ENCODE measurements at regions not wholly inside any gene's neighbourhood (a gene's known extent, or its start where the extent isn't known, plus 50 kb on each side); places are given as distances from the start of the nearest gene placed in this dataset.

DNA sequence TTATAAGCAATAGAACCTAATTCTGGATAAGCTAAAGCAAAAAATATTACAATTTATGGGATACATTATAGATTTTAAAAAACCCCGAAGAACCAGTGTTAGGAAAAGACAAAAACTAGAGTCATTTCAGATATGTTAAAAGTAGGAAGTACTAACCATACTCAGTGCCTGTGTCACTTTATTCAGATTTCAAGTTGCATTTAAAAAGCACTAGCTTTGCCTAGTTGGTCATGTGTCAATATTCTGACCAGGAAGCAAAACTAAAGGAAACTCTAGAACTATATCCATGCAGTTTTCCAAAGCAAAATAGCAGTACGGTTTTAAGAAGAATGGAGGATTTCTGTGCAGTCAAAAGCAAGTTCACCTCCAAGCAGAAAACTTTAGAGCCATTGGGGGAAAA, 88.4 kb downstream of the RAP2B start:
- Histone ChIP-seq H3K4me3 (ENCODE audit: low read depth, low read length, poor library complexity, severe bottlenecking) (no peak overlapping the region), H3K9me3 (ENCODE audit: low read depth, low read length, poor library complexity, severe bottlenecking) (no peaks in the 10 kb centered on the region), H3K27me3 (replicated peaks; ENCODE audit: insufficient read depth, low read depth, low read length, poor library complexity) (no peaks in the 10 kb centered on the region), H3K4me1 (ENCODE audit: insufficient read depth, low read length, poor library complexity, severe bottlenecking) (peaks cover 8% of the 10 kb centered on the region), H3K27ac (ENCODE audit: low read depth, low read length, poor library complexity, severe bottlenecking) (no peak overlapping the region), H3K36me3 (ENCODE audit: insufficient read depth, low read length, poor library complexity, severe bottlenecking) (no peaks in the 10 kb centered on the region)
- DNase-seq (ENCODE audit: low spot score), result no peak
- BruUV-seq (replicated peaks), result no TSS peak
- POLR2A ChIA-PET (ENCODE audit: low non-redundant PET), result no interaction called here
- intact Hi-C loops (cut with micrococcal nuclease; ENCODE audit: unreplicated experiment), result no loop called here
- TF ChIP-seq, protein P1, sequence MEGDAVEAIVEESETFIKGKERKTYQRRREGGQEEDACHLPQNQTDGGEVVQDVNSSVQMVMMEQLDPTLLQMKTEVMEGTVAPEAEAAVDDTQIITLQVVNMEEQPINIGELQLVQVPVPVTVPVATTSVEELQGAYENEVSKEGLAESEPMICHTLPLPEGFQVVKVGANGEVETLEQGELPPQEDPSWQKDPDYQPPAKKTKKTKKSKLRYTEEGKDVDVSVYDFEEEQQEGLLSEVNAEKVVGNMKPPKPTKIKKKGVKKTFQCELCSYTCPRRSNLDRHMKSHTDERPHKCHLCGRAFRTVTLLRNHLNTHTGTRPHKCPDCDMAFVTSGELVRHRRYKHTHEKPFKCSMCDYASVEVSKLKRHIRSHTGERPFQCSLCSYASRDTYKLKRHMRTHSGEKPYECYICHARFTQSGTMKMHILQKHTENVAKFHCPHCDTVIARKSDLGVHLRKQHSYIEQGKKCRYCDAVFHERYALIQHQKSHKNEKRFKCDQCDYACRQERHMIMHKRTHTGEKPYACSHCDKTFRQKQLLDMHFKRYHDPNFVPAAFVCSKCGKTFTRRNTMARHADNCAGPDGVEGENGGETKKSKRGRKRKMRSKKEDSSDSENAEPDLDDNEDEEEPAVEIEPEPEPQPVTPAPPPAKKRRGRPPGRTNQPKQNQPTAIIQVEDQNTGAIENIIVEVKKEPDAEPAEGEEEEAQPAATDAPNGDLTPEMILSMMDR (conservative IDR thresholded peaks at IDR 0.05; ENCODE audit: low read depth, low read length), result no peak
- TF ChIP-seq EZH2 (IDR thresholded peaks at IDR 0.05; ENCODE audit: borderline replicate concordance, low read depth, low read length, poor library complexity, severe bottlenecking), result no peak
- CTCF ChIA-PET, result no interaction called here

DNA sequence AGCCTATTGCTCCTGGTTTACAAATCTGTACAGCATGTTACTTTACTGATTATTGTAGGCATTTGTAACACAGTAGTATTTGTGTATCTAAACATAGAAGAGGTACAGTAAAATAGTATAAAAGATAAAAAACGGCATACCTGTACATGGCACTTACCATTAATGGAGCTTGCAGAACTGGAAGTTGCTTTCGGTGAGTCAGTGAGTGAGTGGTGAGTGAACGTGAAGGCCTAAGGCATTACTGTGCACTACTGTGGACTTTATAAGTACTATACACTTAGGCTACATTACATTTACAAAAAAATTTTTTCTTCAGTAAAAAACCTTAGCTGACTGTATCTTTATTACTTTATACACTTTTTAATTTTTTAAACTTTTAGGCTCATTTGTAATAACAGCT, 90.9 kb downstream of the RAP2B start:
- CTCF ChIA-PET, result no interaction called here
- BruUV-seq (replicated peaks), result no TSS peak

DNA sequence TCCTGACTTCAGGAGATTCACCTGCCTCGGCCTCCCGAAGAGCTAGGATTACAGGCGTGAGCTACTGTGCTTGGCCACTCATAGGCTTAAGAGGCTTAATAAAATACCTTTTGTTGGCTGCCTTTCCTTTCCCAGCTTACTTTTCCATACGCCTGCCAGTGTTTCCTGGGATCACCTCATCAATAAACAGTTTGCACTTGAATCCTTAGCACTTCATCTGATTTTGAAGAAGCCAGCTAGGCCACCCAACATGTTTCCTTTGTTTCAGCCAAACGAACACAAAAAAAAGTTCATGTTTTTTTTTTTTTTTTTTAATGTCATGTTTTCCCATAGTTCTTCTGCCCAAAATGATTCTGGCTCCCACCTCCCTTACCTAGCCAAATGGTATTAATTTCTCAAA, 92.3 kb downstream of the RAP2B start:
- no TSS peak for BruUV-seq (replicated peaks)
- H3K4me3 ChIP-seq (ENCODE audit: low read depth, low read length, poor library complexity, severe bottlenecking), result no peak overlapping the region
- no peak overlapping the region for H3K27ac ChIP-seq (ENCODE audit: low read depth, low read length, poor library complexity, severe bottlenecking)
- H3K4me1 ChIP-seq (ENCODE audit: insufficient read depth, low read length, poor library complexity, severe bottlenecking), result peaks cover 32% of the 10 kb centered on the region
- intact Hi-C loops (cut with micrococcal nuclease; ENCODE audit: unreplicated experiment), result no loop called here
- CTCF ChIA-PET, result no interaction called here
- H3K27me3 ChIP-seq (replicated peaks; ENCODE audit: insufficient read depth, low read depth, low read length, poor library complexity), result no peaks in the 10 kb centered on the region
- POLR2A ChIA-PET (ENCODE audit: low non-redundant PET), result no interaction called here
- DNase-seq (ENCODE audit: low spot score), result no peak
- no peaks in the 10 kb centered on the region for H3K36me3 ChIP-seq (ENCODE audit: insufficient read depth, low read length, poor library complexity, severe bottlenecking)
- TF ChIP-seq EZH2 (IDR thresholded peaks at IDR 0.05; ENCODE audit: borderline replicate concordance, low read depth, low read length, poor library complexity, severe bottlenecking), result no peak
- TF ChIP-seq, protein P1 (conservative IDR thresholded peaks at IDR 0.05; ENCODE audit: low read depth, low read length), result no peak
- no peaks in the 10 kb centered on the region for H3K9me3 ChIP-seq (ENCODE audit: low read depth, low read length, poor library complexity, severe bottlenecking)

More for the DNA sequence above, 90.9 kb downstream of the RAP2B start:
- Histone ChIP-seq H3K27ac (ENCODE audit: low read depth, low read length, poor library complexity, severe bottlenecking) (no peak overlapping the region), H3K4me1 (ENCODE audit: insufficient read depth, low read length, poor library complexity, severe bottlenecking) (peaks cover 32% of the 10 kb centered on the region), H3K36me3 (ENCODE audit: insufficient read depth, low read length, poor library complexity, severe bottlenecking) (no peaks in the 10 kb centered on the region), H3K9me3 (ENCODE audit: low read depth, low read length, poor library complexity, severe bottlenecking) (no peaks in the 10 kb centered on the region), H3K27me3 (replicated peaks; ENCODE audit: insufficient read depth, low read depth, low read length, poor library complexity) (no peaks in the 10 kb centered on the region), H3K4me3 (ENCODE audit: low read depth, low read length, poor library complexity, severe bottlenecking) (no peak overlapping the region)
- TF ChIP-seq EZH2 (IDR thresholded peaks at IDR 0.05; ENCODE audit: borderline replicate concordance, low read depth, low read length, poor library complexity, severe bottlenecking), result no peak
- TF ChIP-seq, protein P1 (conservative IDR thresholded peaks at IDR 0.05; ENCODE audit: low read depth, low read length), result no peak
- intact Hi-C loops (cut with micrococcal nuclease; ENCODE audit: unreplicated experiment), result no loop called here
- POLR2A ChIA-PET (ENCODE audit: low non-redundant PET), result no interaction called here
- DNase-seq (ENCODE audit: low spot score), result no peak
